Dermis blood vessel endothelial cell (primary cell): ENCODE measurements at regions not wholly inside any gene's neighbourhood (a gene's known extent, or its start where the extent isn't known, plus 50 kb on each side); places are given as distances from the start of the nearest gene placed in this dataset.
A peak's percentile ranks its signal among the peaks of the same experiment; 100 is the strongest.

Experiments used
- DNase-seq: peaks from one replicate; pipeline ENCODE4 v3.0.0; 2010

- DNase-seq, result no peak
Measured at GRCh38 chr4:180630012-180630665, 1613.1 kb upstream of the TENM3 start.

- DNase-seq, result no peak
Measured at GRCh38 chr4:180634306-180634705, 1608.9 kb upstream of the TENM3 start.

GRCh38 chr4:180635281-180635680, 1607.9 kb upstream of the TENM3 start:
- no peak for DNase-seq

GRCh38 chr4:180636696-180637404, 1606.4 kb upstream of the TENM3 start:
- DNase-seq, result no peak

- no peak for DNase-seq
Measured at GRCh38 chr4:180637616-180638015, 1605.6 kb upstream of the TENM3 start.

- no peak for DNase-seq
Measured at GRCh38 chr4:180640193-180640592, 1603.0 kb upstream of the TENM3 start.

GRCh38 chr4:180641495-180641894, 1601.7 kb upstream of the TENM3 start:
- DNase-seq, result no peak

- no peak for DNase-seq
Measured at GRCh38 chr4:180642732-180643131, 1600.5 kb upstream of the TENM3 start.

- DNase-seq, result no peak
Measured at GRCh38 chr4:180650273-180650672, 1592.9 kb upstream of the TENM3 start.

GRCh38 chr4:180652533-180652932, 1590.7 kb upstream of the TENM3 start:
- no peak for DNase-seq

GRCh38 chr4:180655886-180656285, 1587.3 kb upstream of the TENM3 start:
- DNase-seq, result no peak

GRCh38 chr4:180657881-180658280, 1585.3 kb upstream of the TENM3 start:
- no peak for DNase-seq

GRCh38 chr4:180664766-180665368, 1578.3 kb upstream of the TENM3 start:
- peak; percentile 88 for DNase-seq

GRCh38 chr4:180665481-180665880, 1577.7 kb upstream of the TENM3 start:
- no peak for DNase-seq

- DNase-seq, result peak; percentile 33
Measured at GRCh38 chr4:180665994-180666824, 1577.0 kb upstream of the TENM3 start.

- no peak for DNase-seq
Measured at GRCh38 chr4:180668732-180669131, 1574.5 kb upstream of the TENM3 start.

- DNase-seq, result no peak
Measured at GRCh38 chr4:180669680-180670079, 1573.5 kb upstream of the TENM3 start.

- no peak for DNase-seq
Measured at GRCh38 chr4:180674619-180675358, 1568.4 kb upstream of the TENM3 start.

- no peak for DNase-seq
Measured at GRCh38 chr4:180675359-180675650, 1567.9 kb upstream of the TENM3 start.

- no peak for DNase-seq
Measured at GRCh38 chr4:180680305-180680704, 1562.9 kb upstream of the TENM3 start.

GRCh38 chr4:180682776-180683175, 1560.4 kb upstream of the TENM3 start:
- DNase-seq, result no peak

GRCh38 chr4:180683186-180683585, 1560.0 kb upstream of the TENM3 start:
- DNase-seq, result no peak

GRCh38 chr4:180688480-180688879, 1554.7 kb upstream of the TENM3 start:
- no peak for DNase-seq
